ENCODE measurements at regions not wholly inside any gene's neighbourhood (a gene's known extent, or its start where the extent isn't known, plus 50 kb on each side); places are given as distances from the start of the nearest gene placed in this dataset.

DNA sequence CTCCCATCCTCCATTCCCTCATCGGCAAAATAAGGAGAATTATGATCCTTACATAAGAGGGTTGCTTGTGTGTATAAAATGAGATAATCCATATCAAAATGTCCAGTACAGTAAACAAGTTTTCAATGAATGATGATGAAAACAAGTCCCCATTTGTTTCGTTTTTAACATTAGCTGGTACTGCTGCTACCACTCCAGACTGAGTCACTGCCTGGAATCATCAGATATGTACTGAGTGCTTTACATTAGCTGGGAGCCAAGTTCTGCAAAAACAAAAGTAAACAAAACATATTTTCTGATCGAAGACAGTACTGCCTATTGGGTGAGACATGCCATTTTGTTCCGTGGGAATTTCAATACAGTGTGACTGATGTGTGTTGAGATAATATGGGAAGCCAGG lies 123.2 kb upstream of the IGFBP7 start:
- Histone ChIP-seq H3K4me3 (ENCODE audit: low read depth, low read length) (no peak overlapping the region), H3K27ac (ENCODE audit: extremely low read depth, low read depth, low read length) (no peak overlapping the region)
- CTCF ChIA-PET, result interaction anchor here (0.7 to 0.9 kb wide), 2 partner anchors 69 to 176 kb away, joined by 3 read pairs; no protein-coding TSS in a partner anchor

DNA sequence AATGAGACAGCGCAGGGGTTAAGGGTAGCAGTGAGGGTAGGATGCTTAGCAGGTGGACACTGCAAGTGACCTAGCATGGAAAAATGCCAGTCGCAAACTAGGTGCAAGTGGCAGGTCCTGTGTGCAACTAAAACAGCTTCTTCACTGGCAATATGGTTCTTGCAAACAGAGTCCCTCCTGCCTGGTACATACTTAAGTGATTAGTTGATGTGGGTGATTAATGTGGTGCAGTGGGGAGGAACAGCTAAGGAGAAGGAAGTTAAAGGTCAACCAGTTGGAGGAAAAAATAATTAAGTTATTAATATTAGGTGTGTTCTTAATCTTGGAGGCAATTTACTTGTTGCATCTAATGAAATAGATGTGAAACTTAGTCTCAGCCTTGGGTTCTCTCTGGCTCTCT lies 121.6 kb upstream of the IGFBP7 start:
- Histone ChIP-seq H3K36me3 (ENCODE audit: control insufficient read depth in 2 of 2, insufficient read depth in 1 of 2, low read length in 2 of 2) (no peaks in the 10 kb centered on the region), H3K27ac (ENCODE audit: extremely low read depth, low read depth, low read length) (no peak overlapping the region), H3K9me3 (ENCODE audit: control insufficient read depth, insufficient read depth, low read depth, low read length) (no peaks in the 10 kb centered on the region), H3K4me1 (ENCODE audit: control insufficient read depth, insufficient read depth, low read length) (no peaks in the 10 kb centered on the region), H3K4me3 (ENCODE audit: low read depth, low read length) (no peak overlapping the region)
- ChIA-PET POLR2A (no interaction called here), CTCF (no interaction called here)
- TF ChIP-seq, protein P1, sequence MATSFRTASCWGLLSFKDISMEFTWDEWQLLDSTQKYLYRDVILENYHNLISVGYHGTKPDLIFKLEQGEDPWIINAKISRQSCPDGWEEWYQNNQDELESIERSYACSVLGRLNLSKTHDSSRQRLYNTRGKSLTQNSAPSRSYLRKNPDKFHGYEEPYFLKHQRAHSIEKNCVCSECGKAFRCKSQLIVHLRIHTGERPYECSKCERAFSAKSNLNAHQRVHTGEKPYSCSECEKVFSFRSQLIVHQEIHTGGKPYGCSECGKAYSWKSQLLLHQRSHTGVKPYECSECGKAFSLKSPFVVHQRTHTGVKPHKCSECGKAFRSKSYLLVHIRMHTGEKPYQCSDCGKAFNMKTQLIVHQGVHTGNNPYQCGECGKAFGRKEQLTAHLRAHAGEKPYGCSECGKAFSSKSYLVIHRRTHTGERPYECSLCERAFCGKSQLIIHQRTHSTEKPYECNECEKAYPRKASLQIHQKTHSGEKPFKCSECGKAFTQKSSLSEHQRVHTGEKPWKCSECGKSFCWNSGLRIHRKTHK (tag by site-specific recombination; IDR thresholded peaks at IDR 0.05), result no peak
- TF ChIP-seq, protein P2, sequence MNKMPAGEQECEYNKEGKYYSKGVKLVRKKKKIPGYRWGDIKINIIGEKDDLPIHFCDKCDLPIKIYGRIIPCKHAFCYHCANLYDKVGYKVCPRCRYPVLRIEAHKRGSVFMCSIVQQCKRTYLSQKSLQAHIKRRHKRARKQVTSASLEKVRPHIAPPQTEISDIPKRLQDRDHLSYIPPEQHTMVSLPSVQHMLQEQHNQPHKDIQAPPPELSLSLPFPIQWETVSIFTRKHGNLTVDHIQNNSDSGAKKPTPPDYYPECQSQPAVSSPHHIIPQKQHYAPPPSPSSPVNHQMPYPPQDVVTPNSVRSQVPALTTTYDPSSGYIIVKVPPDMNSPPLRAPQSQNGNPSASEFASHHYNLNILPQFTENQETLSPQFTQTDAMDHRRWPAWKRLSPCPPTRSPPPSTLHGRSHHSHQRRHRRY (tag by site-specific recombination; IDR thresholded peaks at IDR 0.05), result no peak
- TF ChIP-seq SCRT2 (tag by site-specific recombination; IDR thresholded peaks at IDR 0.05), result no peak
- TF ChIP-seq, protein P3, sequence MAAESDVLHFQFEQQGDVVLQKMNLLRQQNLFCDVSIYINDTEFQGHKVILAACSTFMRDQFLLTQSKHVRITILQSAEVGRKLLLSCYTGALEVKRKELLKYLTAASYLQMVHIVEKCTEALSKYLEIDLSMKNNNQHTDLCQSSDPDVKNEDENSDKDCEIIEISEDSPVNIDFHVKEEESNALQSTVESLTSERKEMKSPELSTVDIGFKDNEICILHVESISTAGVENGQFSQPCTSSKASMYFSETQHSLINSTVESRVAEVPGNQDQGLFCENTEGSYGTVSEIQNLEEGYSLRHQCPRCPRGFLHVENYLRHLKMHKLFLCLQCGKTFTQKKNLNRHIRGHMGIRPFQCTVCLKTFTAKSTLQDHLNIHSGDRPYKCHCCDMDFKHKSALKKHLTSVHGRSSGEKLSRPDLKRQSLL (tag by site-specific recombination; IDR thresholded peaks at IDR 0.05), result no peak
- TF ChIP-seq, protein P4, sequence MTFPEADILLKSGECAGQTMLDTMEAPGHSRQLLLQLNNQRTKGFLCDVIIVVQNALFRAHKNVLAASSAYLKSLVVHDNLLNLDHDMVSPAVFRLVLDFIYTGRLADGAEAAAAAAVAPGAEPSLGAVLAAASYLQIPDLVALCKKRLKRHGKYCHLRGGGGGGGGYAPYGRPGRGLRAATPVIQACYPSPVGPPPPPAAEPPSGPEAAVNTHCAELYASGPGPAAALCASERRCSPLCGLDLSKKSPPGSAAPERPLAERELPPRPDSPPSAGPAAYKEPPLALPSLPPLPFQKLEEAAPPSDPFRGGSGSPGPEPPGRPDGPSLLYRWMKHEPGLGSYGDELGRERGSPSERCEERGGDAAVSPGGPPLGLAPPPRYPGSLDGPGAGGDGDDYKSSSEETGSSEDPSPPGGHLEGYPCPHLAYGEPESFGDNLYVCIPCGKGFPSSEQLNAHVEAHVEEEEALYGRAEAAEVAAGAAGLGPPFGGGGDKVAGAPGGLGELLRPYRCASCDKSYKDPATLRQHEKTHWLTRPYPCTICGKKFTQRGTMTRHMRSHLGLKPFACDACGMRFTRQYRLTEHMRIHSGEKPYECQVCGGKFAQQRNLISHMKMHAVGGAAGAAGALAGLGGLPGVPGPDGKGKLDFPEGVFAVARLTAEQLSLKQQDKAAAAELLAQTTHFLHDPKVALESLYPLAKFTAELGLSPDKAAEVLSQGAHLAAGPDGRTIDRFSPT (tag by site-specific recombination; IDR thresholded peaks at IDR 0.05), result no peak
- TF ChIP-seq IKZF3 (tag by site-specific recombination; IDR thresholded peaks at IDR 0.05), result no peak
- TF ChIP-seq ZNF777 (tag by site-specific recombination; IDR thresholded peaks at IDR 0.05; ENCODE audit: borderline replicate concordance), result no peak
- no peak for TF ChIP-seq ZNF549 (tag by site-specific recombination; IDR thresholded peaks at IDR 0.05)
- no peak for TF ChIP-seq ZNF660 (tag by site-specific recombination; IDR thresholded peaks at IDR 0.05)

More for the DNA sequence above, 123.2 kb upstream of the IGFBP7 start:
- no peaks in the 10 kb centered on the region for H3K9me3 ChIP-seq (ENCODE audit: control insufficient read depth, insufficient read depth, low read depth, low read length)
- no peak for TF ChIP-seq ZIC2 (tag by site-specific recombination; IDR thresholded peaks at IDR 0.05)
- TF ChIP-seq ZNF433 (tag by site-specific recombination; IDR thresholded peaks at IDR 0.05; ENCODE audit: low read depth), result no peak
- TF ChIP-seq, protein P5, sequence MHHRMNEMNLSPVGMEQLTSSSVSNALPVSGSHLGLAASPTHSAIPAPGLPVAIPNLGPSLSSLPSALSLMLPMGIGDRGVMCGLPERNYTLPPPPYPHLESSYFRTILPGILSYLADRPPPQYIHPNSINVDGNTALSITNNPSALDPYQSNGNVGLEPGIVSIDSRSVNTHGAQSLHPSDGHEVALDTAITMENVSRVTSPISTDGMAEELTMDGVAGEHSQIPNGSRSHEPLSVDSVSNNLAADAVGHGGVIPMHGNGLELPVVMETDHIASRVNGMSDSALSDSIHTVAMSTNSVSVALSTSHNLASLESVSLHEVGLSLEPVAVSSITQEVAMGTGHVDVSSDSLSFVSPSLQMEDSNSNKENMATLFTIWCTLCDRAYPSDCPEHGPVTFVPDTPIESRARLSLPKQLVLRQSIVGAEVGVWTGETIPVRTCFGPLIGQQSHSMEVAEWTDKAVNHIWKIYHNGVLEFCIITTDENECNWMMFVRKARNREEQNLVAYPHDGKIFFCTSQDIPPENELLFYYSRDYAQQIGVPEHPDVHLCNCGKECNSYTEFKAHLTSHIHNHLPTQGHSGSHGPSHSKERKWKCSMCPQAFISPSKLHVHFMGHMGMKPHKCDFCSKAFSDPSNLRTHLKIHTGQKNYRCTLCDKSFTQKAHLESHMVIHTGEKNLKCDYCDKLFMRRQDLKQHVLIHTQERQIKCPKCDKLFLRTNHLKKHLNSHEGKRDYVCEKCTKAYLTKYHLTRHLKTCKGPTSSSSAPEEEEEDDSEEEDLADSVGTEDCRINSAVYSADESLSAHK (tag by site-specific recombination; IDR thresholded peaks at IDR 0.05), result no peak
- TF ChIP-seq ZNF530 (tag by site-specific recombination; IDR thresholded peaks at IDR 0.05; ENCODE audit: low read depth), result no peak
- TF ChIP-seq ZNF16 (tag by site-specific recombination; IDR thresholded peaks at IDR 0.05; ENCODE audit: low read depth), result no peak
- TF ChIP-seq ZNF423 (tag by site-specific recombination; IDR thresholded peaks at IDR 0.05), result no peak
- TF ChIP-seq OVOL3 (tag by site-specific recombination; IDR thresholded peaks at IDR 0.05), result no peak
- TF ChIP-seq ZNF169 (tag by site-specific recombination; IDR thresholded peaks at IDR 0.05), result no peak
- TF ChIP-seq, protein P6, sequence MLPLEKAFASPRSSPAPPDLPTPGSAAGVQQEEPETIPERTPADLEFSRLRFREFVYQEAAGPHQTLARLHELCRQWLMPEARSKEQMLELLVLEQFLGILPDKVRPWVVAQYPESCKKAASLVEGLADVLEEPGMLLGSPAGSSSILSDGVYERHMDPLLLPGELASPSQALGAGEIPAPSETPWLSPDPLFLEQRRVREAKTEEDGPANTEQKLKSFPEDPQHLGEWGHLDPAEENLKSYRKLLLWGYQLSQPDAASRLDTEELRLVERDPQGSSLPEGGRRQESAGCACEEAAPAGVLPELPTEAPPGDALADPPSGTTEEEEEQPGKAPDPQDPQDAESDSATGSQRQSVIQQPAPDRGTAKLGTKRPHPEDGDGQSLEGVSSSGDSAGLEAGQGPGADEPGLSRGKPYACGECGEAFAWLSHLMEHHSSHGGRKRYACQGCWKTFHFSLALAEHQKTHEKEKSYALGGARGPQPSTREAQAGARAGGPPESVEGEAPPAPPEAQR (tag by site-specific recombination; IDR thresholded peaks at IDR 0.05), result no peak
- no peak for TF ChIP-seq ZNF350 (tag by site-specific recombination; IDR thresholded peaks at IDR 0.05)
- no peak for TF ChIP-seq PRDM1 (tag by site-specific recombination; IDR thresholded peaks at IDR 0.05)
- no peak for TF ChIP-seq ZNF830 (tag by site-specific recombination; IDR thresholded peaks at IDR 0.05; ENCODE audit: low read depth)
- TF ChIP-seq MZF1 (tag by site-specific recombination; IDR thresholded peaks at IDR 0.05; ENCODE audit: borderline replicate concordance), result no peak
- TF ChIP-seq ZNF777 (tag by site-specific recombination; IDR thresholded peaks at IDR 0.05; ENCODE audit: borderline replicate concordance), result no peak
- no peak for TF ChIP-seq BCL11B (tag by site-specific recombination; IDR thresholded peaks at IDR 0.05; ENCODE audit: low read depth)
- TF ChIP-seq ZNF654 (tag by site-specific recombination; IDR thresholded peaks at IDR 0.05; ENCODE audit: low read depth), result no peak
- TF ChIP-seq ZNF223 (tag by site-specific recombination; IDR thresholded peaks at IDR 0.05), result no peak
- TF ChIP-seq ZNF501 (tag by site-specific recombination; IDR thresholded peaks at IDR 0.05), result no peak
- POLR2A ChIA-PET, result no interaction called here
- H3K36me3 ChIP-seq (ENCODE audit: control insufficient read depth in 2 of 2, insufficient read depth in 1 of 2, low read length in 2 of 2), result no peaks in the 10 kb centered on the region
- no peaks in the 10 kb centered on the region for H3K4me1 ChIP-seq (ENCODE audit: control insufficient read depth, insufficient read depth, low read length)
